ENCODE measurements at regions not wholly inside any gene's neighbourhood (a gene's known extent, or its start where the extent isn't known, plus 50 kb on each side); places are given as distances from the start of the nearest gene placed in this dataset.

DNA sequence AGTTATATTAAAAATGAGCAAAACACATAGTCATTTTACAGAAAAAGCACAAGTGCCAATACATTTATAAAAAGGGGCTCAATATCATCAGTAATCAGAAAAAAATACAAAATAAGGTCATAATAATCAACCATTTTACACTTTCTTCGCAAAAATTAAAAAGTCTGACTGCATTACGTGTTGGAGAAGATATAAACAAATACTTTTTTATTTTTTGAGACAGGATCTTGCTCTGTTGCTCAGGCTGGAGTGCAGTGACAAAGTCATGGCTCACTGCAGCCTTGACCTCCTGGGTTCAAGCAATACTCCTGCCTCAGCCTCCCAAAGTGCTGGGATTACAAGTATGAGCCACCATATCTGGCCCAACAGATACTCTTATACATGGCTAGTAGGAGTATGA is 181.5 kb upstream of the DIO3 start:
- intact Hi-C loops (cut with DNase I): no loop called here
- TF ChIP-seq POLR2AphosphoS5 (IDR thresholded peaks at IDR 0.05) (no peak), EP300 (IDR thresholded peaks at IDR 0.05) (no peak)
- TF ChIP-seq, protein P1, sequence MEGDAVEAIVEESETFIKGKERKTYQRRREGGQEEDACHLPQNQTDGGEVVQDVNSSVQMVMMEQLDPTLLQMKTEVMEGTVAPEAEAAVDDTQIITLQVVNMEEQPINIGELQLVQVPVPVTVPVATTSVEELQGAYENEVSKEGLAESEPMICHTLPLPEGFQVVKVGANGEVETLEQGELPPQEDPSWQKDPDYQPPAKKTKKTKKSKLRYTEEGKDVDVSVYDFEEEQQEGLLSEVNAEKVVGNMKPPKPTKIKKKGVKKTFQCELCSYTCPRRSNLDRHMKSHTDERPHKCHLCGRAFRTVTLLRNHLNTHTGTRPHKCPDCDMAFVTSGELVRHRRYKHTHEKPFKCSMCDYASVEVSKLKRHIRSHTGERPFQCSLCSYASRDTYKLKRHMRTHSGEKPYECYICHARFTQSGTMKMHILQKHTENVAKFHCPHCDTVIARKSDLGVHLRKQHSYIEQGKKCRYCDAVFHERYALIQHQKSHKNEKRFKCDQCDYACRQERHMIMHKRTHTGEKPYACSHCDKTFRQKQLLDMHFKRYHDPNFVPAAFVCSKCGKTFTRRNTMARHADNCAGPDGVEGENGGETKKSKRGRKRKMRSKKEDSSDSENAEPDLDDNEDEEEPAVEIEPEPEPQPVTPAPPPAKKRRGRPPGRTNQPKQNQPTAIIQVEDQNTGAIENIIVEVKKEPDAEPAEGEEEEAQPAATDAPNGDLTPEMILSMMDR (IDR thresholded peaks at IDR 0.05): no peak

DNA sequence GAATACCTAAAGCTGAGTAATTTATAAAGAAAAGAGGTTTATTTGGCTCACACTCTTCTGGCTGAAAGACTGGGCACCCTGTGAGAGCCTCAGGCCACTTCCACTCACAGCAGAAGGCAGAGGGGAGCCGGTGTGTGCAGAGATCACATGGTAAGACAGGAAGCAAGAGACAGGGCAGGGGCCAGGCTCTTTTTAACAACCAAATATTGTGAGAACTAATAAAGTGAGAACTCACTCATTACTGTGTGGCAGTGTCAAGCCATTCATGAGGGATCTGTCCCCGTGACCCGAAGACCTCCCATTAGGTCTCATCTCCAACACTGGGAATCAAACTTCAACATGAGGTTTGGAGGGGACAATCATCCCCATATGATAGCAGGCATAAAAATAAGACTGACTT is 180.8 kb upstream of the DIO3 start:
- Histone ChIP-seq H3K4me3 (no peak overlapping the region), H3K9me3 (peaks cover 0 to 24% (median 20%) of the 10 kb centered on the region in 4 donors), H3K27me3 (no peaks in the 10 kb centered on the region), H3K4me1 (no peaks in the 10 kb centered on the region), H3K27ac (replicated peaks in 1 of 4) (no peak overlapping the region), H3K36me3 (no peaks in the 10 kb centered on the region)
- TF ChIP-seq, protein P1 (IDR thresholded peaks at IDR 0.05): no peak
- no peak for TF ChIP-seq EP300 (IDR thresholded peaks at IDR 0.05)
- no peak for TF ChIP-seq POLR2A (IDR thresholded peaks at IDR 0.05; ENCODE audit: low read depth)
- TF ChIP-seq POLR2AphosphoS5 (IDR thresholded peaks at IDR 0.05): no peak
- peak; percentile 66 for DNase-seq (ENCODE audit: extremely low spot score)
- WGBS: 88% methylated on average over 3 of the region's 3 CpGs
- intact Hi-C loops (cut with DNase I): no loop called here

More for the DNA sequence above, 181.5 kb upstream of the DIO3 start:
- no peak for DNase-seq (ENCODE audit: extremely low spot score)
- H3K9me3 ChIP-seq: peaks cover 0 to 24% (median 18%) of the 10 kb centered on the region in 4 donors
- H3K4me1 ChIP-seq: peaks cover 0 to 3% (median under 1%) of the 10 kb centered on the region in 4 donors
- WGBS: 42% methylated on average over 2 of the region's 2 CpGs
- H3K27ac ChIP-seq (replicated peaks in 1 of 4): no peak overlapping the region
- H3K27me3 ChIP-seq: no peaks in the 10 kb centered on the region
- no peaks in the 10 kb centered on the region for H3K36me3 ChIP-seq
- H3K4me3 ChIP-seq: no peak overlapping the region

DNA sequence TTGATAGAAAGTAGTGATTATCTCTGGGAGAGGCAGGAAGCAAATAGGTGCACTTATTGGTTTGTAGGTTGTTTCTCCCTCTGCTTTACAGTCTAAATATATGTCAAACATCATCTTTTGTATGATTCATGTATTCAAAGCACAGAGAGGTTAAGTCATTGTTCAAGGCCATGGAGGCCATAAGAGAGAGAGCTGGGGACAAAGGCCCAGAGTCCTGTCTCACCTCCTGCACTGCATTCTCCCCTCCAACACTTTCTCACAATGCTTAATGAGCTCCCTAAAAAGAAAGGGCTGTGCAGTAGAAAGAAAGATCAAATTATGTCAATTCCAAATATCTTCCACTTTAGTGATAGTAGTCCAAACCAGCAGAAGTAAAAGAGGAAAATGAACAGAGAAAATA is 180.4 kb upstream of the DIO3 start:
- Histone ChIP-seq H3K9me3 (peaks cover 0 to 24% (median 20%) of the 10 kb centered on the region in 4 donors), H3K36me3 (no peaks in the 10 kb centered on the region), H3K27ac (replicated peaks in 1 of 4) (no peak overlapping the region), H3K27me3 (no peaks in the 10 kb centered on the region), H3K4me3 (no peak overlapping the region), H3K4me1 (no peaks in the 10 kb centered on the region)
- intact Hi-C loops (cut with DNase I): no loop called here
- DNase-seq (ENCODE audit: extremely low spot score): no peak
- TF ChIP-seq POLR2AphosphoS5 (IDR thresholded peaks at IDR 0.05) (no peak), POLR2A (IDR thresholded peaks at IDR 0.05; ENCODE audit: low read depth) (no peak), EP300 (IDR thresholded peaks at IDR 0.05) (no peak)
- TF ChIP-seq, protein P1 (IDR thresholded peaks at IDR 0.05): no peak

DNA sequence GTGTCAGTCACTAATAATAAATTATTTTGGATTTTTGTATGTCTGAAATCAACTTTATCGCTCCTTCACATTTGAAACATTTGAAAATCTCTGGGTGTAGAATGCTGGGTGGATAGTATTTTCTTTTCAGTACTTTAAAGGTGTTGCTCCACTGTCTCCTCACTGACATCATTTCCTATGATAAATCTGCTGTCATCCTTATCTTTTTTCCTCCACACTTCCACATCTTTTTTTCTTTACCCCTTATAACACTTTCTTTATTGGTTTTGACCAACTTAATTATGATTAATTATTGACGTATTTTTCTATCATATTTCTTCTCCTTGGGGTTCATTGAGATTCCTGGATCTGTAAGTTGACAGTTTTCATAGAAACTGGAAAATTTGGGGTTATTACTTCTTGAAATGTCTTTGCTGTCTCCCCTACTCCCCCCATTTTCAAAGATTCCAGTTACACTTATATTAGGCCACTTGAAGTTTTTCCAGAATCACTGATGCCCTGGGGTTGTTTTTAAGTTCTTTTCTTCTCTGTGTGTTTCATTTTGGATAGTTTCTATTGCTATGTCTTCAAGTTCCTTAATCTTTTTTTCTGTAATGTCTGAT is 177.5 kb upstream of the DIO3 start:
- Histone ChIP-seq H3K4me3 (no peak overlapping the region), H3K9me3 (peaks cover 0 to 24% (median 20%) of the 10 kb centered on the region in 4 donors), H3K4me1 (no peaks in the 10 kb centered on the region), H3K27ac (replicated peaks in 1 of 4) (no peak overlapping the region), H3K36me3 (no peaks in the 10 kb centered on the region), H3K27me3 (no peaks in the 10 kb centered on the region)
- no peak for DNase-seq (ENCODE audit: extremely low spot score)
- intact Hi-C loops (cut with DNase I): no loop called here
- 96% methylated on average over 2 of the region's 2 CpGs for WGBS
- no peak for TF ChIP-seq EP300 (IDR thresholded peaks at IDR 0.05)
- no peak for TF ChIP-seq POLR2AphosphoS5 (IDR thresholded peaks at IDR 0.05)
- TF ChIP-seq, protein P1 (IDR thresholded peaks at IDR 0.05): no peak
- no peak for TF ChIP-seq POLR2A (IDR thresholded peaks at IDR 0.05; ENCODE audit: low read depth)

DNA sequence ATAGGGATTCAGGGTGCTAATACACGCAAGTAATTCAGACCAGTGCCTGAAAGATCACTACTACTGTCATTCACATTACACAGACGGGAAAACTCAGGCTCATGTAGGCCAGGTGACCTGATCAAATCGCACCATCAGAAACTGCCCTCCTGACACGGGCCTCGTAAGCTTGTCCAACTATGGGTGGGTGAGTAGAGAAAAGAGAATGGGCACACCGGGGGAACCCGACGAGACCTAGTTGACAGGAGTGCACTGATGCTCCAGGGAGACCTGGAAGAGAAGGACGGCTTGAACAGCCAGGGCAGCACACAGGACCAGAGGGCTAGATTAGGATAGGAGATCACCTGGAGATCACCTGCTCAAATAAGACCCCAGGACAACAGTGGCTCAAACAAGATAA is 166.9 kb upstream of the DIO3 start:
- peaks cover 0 to 7% (median 0%) of the 10 kb centered on the region in 4 donors for H3K27me3 ChIP-seq
- DNase-seq (ENCODE audit: extremely low spot score): no peak
- no peak overlapping the region for H3K4me3 ChIP-seq
- no peaks in the 10 kb centered on the region for H3K9me3 ChIP-seq
- 92% methylated on average over 9 of the region's 9 CpGs for WGBS
- no peaks in the 10 kb centered on the region for H3K4me1 ChIP-seq
- no peak overlapping the region for H3K27ac ChIP-seq (replicated peaks in 1 of 4)
- TF ChIP-seq EP300 (IDR thresholded peaks at IDR 0.05) (no peak), POLR2A (IDR thresholded peaks at IDR 0.05; ENCODE audit: low read depth) (no peak), POLR2AphosphoS5 (IDR thresholded peaks at IDR 0.05) (no peak)
- TF ChIP-seq, protein P1 (IDR thresholded peaks at IDR 0.05): no peak
- intact Hi-C loops (cut with DNase I): no loop called here
- no peaks in the 10 kb centered on the region for H3K36me3 ChIP-seq
